ENCODE measurements at regions not wholly inside any gene's neighbourhood (a gene's known extent, or its start where the extent isn't known, plus 50 kb on each side); places are given as distances from the start of the nearest gene placed in this dataset.

GRCh38 chr4:126827669-126828068 lies 805.1 kb upstream of the INTU start:
- intact Hi-C loops (cut with DNase I; ENCODE audit: low total_unique reads), result no loop called here
- 75 to 79% methylated on average over 2 of the region's 2 CpGs for WGBS, 2 donors
- H3K4me3 ChIP-seq (ENCODE audit: low read depth, poor library complexity, severe bottlenecking), result no peak overlapping the region
- DNase-seq (ENCODE audit: low spot score in 2 of 2), result no peak
- no peak for TF ChIP-seq POLR2A (IDR thresholded peaks at IDR 0.05)
- TF ChIP-seq CTCF (IDR thresholded peaks at IDR 0.05), result no peak

GRCh38 chr4:126834854-126835253 lies 797.9 kb upstream of the INTU start:
- intact Hi-C loops (cut with DNase I; ENCODE audit: low total_unique reads), result no loop called here
- no peak for TF ChIP-seq POLR2A (IDR thresholded peaks at IDR 0.05)
- no peak for TF ChIP-seq CTCF (IDR thresholded peaks at IDR 0.05)
- H3K4me3 ChIP-seq (ENCODE audit: low read depth, poor library complexity, severe bottlenecking), result no peak overlapping the region
- no peak for DNase-seq (ENCODE audit: low spot score in 2 of 2)

GRCh38 chr4:126838941-126839679 lies 793.6 kb upstream of the INTU start:
- intact Hi-C loops (cut with DNase I; ENCODE audit: low total_unique reads), result no loop called here
- DNase-seq (ENCODE audit: low spot score in 2 of 2), result no peak
- H3K4me3 ChIP-seq (ENCODE audit: low read depth, poor library complexity, severe bottlenecking), result no peak overlapping the region
- WGBS, 2 donors, result 64 to 65% methylated on average over 3 of the region's 3 CpGs
- TF ChIP-seq CTCF (IDR thresholded peaks at IDR 0.05), result no peak
- no peak for TF ChIP-seq POLR2A (IDR thresholded peaks at IDR 0.05)

DNA sequence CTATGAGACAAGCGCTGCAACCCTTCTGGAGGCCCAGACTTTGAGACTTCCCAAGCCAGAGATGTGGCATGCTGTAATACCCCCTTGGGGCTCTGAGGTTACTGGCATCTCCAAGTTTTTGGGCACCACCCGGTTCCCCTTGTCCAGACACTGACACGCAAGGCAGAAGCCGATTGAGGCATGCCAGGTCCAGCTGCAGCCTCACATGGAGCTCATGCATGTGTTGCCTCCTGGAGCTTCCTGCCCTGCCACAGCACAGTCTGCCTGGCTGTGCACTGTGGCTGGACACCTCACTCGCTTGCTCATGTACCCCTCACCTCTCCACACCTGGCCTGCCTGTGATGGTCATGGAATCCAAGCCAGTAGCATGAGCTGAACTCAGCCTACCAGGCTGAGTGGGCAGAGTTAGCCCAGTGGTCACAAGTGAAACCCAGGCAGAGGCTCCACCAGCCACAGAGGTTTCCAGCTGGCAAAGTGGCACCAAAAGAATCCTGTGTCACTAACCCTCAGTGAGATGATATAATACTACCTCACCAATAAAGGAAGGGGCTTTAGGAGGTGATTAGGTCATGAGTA lies 789.2 kb upstream of the INTU start:
- 77 to 98% methylated on average over 4 to 5 of the region's 5 CpGs for WGBS, 2 donors
- no peak for TF ChIP-seq CTCF (IDR thresholded peaks at IDR 0.05)
- no peak for TF ChIP-seq POLR2A (IDR thresholded peaks at IDR 0.05)
- intact Hi-C loops (cut with DNase I; ENCODE audit: low total_unique reads), result no loop called here
- no peak overlapping the region for H3K4me3 ChIP-seq (ENCODE audit: low read depth, poor library complexity, severe bottlenecking)
- DNase-seq (ENCODE audit: low spot score in 2 of 2), result no peak

DNA sequence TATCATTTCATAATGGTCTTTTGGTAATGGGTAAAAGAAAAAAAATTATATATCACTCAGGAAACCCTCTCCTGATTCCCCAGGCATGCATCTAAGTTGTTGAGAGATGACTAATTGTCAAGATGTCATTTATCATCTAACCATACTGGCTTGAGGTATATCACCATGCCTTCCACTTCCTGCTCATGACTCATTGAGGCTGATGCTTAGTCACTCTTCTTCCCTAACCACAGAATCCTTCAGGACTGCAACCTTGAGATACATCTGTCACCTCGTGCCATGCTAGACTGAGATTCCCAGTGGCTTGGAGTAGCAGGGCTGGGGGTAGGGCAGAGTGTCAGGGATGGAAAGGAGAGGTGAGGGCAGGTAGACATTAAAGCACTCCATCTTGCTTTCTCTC lies 782.5 kb upstream of the INTU start:
- no peak for DNase-seq (ENCODE audit: low spot score in 2 of 2)
- no peak overlapping the region for H3K4me3 ChIP-seq (ENCODE audit: low read depth, poor library complexity, severe bottlenecking)
- TF ChIP-seq CTCF (IDR thresholded peaks at IDR 0.05) (no peak), POLR2A (IDR thresholded peaks at IDR 0.05) (no peak)
- WGBS, 2 donors, result 55 to 56% methylated on average over 1 of the region's 1 CpG
- intact Hi-C loops (cut with DNase I; ENCODE audit: low total_unique reads), result no loop called here

DNA sequence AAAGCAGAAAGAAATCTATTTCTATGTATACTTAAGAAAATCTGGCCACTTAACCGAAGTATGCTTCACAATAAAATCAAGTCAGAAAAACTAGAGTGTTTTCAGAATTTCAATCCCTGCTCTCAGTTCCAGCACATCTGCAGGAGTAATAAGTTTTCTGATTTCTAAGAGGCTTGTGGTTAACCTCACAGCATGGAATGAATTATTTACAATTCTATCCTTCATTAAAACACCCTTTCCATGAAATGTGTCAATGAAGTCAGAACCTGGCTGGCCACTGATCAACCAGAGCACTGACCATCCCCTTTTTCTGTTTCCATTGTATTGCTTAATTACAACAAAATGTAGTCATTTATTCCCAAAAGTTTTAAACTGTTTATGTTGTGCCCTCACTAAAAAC lies 781.4 kb upstream of the INTU start:
- H3K4me3 ChIP-seq (ENCODE audit: low read depth, poor library complexity, severe bottlenecking), result no peak overlapping the region
- no peak for TF ChIP-seq CTCF (IDR thresholded peaks at IDR 0.05)
- TF ChIP-seq POLR2A (IDR thresholded peaks at IDR 0.05), result no peak
- intact Hi-C loops (cut with DNase I; ENCODE audit: low total_unique reads), result no loop called here
- no peak for DNase-seq (ENCODE audit: low spot score in 2 of 2)
- WGBS, 2 donors, result 76 to 89% methylated on average over 1 of the region's 1 CpG

Data from lower leg skin (tissue), 4 donors.